HG02759 (cell line): ENCODE measurements at regions not wholly inside any gene's neighbourhood (a gene's known extent, or its start where the extent isn't known, plus 50 kb on each side); places are given as distances from the start of the nearest gene placed in this dataset.
"Not testable (repeated sequence)": the region's sequence is repeated elsewhere in the genome, so short reads cannot be mapped to it uniquely, and the experiment has no call there.

Source experiments
- ATAC-seq: cut with Tn5 transposase; IDR thresholded peaks from one replicate; pipeline ENCODE4 v1.9.1; 2021; ENCODE audit warnings: mild to moderate bottlenecking, moderate library complexity; ENCODE audit not compliant: unreplicated experiment

DNA sequence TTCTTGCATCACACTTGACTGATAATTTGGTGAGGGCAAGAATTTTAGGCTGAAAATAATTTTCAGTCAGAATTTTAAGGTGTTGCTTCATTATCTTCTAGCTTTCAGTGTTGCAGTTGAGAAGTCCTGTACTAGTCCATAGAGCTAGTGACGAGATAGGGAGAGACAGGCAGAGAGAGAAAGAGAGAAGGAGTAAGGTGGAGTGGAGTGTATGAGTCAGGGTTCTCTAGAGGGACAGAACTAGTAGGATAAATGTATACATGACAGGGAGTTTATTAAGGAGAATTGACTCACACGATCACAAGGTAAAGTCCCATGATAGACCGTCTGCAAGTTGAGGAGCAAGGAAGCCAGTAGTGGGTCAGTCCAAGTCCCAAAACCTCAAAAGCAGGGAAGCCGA lies 127.2 kb downstream of the UTP18 start:
- ATAC-seq = no peak

DNA sequence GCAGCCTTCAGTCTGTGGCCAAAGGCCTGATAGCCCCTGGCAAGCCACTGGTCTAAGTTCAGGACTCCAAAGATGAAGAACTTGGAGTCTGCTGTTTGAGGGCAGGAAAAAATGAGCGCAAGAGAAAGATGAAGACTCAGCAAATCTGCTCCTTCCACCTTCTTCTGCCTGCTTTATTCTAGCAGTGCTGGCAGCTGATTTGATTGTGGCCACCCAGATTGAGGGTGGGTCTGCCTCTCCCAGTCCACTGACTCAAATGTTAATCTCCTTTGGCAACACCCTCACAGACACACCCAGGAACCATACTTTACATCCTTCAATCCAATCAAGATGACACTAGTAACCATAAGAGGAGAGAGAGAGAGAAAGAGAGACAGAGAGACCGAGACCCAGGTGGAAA lies 127.6 kb downstream of the UTP18 start:
- no peak for ATAC-seq

DNA sequence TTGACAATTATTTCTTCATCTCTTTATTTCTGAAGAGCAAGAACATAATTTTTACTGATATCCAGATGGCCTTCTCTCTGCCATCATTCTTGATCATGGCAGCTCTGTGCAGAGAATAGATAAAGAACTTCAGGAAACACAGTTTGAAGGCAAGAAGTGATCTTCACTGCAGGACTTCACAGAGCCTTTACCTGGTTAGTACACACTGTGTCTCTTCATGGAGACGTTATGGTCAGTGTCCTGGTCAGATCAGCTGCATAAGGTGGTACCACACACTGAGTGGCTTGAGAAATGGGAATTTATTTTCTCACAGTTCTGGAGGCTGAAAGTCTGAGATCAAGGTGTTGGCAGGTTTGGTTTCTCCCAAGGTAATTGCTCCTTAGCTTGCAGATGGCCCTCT lies 129.5 kb downstream of the UTP18 start:
- no peak for ATAC-seq

DNA sequence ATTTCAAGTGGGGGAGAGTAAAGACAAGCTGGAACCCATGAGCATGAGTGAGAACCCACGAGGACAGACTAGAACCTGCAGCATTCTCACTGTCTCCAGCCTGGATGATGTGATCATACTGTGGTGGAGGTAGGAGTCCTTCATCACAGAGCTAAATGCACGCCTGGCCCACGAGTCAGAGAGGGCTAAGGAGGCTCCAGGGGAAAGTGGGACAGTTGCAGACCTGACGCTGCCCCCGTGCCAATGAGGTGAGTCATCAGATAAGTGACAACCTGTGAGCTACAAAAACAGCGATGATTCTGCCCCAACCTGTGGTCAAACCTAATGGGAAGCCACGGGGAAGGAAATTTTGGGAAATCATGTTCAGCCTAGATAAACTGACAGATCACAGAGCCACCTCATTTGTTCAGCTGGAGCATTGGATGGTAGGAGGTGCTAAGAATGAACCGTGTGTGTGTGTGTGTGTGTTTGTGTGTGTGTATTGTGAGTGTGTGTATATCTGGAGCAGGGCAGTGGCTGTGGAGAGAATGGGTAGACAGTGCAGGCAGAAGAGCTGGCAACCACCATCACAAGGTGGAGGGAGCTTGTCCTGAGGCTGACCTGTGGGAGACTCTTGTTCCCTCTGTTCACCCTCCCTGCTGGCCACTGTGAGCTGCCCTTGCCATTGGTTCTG lies 131.8 kb downstream of the UTP18 start:
- ATAC-seq = no peak

DNA sequence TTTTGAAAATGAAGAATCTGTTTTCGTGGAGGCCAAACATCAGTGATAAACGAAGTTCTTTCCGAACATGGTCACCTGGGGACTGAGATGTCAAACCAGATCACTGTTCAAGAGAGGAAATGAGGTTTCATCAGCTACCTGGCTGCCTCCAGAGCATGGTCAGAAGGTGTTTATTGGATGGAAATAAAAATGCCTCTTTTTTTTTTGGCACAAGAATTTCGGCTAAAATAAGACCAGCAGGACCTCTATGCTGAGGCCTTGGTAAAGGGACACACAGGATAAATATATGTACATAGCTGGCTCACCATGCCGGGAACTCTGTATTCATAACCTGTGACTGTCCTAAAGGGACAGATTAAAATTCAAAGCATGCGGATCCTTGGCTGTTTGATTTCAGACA lies 135.3 kb downstream of the UTP18 start:
- ATAC-seq = no peak

DNA sequence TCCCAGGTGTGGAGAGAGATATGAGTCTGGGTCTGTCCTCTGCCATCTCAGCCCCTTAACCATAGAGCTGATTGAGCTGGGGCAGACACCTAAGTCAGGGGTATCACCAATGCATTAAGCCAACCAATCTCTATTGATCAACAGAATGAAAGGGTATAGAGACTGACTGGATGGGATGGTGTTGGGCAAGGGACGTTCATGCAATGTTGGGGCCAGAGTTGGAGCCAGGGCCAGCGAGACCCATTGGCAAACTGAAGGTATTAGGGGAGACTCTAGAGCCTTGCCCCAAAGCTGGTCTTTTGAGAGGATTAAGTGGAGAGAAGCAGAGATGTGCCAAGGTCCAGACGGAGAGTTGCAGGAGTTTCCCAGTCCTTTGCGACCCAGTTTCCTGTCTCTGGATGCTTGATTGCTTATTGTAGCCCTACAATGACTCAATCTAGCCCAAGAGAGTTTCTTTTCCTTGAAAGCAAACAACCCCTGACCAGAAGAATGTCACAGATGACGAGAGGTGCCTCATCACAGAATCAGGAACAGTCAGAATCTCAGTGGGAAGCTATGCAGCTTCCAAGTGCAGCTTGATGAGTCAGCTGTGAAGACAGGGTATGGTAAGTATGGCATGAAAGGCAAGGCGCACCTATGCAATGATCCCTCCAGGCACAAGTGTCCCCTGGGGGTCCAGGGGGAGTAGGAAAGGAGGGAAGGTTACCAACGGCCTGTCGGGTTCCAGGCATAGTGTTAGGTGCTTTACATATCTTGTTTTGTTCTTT lies 137.2 kb downstream of the UTP18 start:
- ATAC-seq = no peak

DNA sequence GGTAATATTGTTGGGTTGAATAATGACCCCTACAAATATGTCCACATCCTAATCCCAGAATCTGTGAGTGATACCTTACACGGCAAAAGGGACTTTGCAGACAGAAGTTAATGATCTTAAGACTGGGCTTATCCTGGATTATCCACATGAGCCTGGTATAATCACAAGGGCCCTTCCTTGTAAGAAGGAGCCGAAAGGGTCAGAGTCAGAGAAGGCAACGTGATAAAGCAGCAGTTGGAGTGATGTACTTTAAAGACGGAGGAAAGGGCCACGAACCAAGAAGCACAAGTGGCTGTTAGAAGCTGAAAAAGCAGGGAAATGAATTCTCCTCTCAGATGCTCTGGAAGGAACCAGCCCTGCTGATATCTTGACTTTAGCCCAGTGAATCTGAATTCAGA lies 137.8 kb downstream of the UTP18 start:
- ATAC-seq = no peak

DNA sequence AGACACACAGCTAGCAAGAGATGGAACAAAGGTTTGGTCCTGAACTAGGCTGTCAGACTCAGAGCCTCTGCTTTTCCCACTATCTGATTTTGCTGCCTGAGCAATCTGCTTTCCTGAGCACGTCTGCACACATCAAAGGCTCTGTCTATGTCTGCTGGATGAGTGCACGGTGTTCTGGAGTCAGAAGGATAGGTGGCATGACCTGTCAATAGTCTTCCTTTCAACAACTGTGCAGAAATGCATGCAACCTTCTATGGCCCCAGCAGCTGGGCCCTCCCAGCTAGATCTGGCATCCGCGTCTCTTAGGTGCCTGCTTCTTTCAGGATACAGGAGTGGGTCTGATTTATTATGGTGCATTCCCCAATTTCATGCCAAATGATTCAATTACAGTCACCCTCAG lies 138.3 kb downstream of the UTP18 start:
- ATAC-seq = no peak

DNA sequence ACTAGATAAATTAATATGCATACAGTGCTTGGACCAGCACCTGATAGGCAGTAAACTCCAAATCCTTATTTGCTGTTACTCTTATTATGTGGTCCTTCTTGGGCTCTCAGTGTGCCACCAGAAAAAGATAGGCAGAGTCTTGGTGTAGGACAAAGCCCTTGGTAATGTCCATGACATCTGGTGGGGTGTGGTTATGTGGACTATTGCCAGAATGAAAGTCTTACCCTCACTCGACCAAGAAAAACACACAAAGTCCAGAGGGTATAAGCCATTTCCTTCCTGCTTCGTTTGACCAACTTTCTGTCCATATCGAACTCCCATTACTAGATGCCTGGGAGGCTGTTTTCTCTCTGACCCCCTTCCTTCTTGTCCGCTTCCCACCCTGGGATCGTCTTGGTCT lies 140.9 kb downstream of the UTP18 start:
- ATAC-seq = no peak

DNA sequence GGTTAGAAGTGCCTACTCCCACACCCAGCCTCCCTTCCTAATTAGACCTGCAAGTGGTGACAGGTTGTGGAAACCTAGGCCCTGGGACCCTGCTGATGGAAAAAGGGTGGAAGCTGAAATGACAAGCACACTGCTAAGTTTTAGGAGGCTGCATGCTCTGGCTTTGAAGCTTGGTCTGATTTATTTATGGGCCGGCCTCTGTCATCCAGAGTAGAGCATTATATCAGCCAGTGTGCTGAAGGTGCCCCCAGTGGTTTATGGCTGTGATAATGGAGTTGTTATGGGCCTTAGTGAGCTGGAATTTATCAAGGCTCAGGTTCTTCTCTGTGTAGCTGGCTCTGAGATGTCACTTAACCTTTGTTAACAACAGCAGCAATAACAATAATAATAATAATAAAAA lies 142.6 kb downstream of the UTP18 start:
- ATAC-seq = no peak

DNA sequence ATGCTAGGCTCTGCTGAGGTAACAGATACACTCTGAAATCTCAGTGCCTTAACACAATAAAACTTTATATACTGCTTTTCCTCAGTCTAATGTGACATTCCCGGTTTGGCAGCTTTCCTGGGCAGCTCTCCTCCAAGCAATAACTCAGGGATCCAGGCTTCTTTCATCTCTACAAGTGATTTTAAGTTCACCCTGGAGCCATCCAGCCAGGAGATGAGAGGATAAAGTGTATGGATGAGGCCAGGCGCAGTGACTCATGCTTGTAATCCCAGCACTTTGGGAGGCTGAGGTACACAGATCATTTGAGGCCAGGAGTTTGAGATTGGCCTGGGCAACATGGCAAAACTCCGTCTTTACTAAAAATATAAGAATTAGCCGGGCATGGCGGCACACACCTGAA lies 147.2 kb downstream of the UTP18 start:
- ATAC-seq = no peak

DNA sequence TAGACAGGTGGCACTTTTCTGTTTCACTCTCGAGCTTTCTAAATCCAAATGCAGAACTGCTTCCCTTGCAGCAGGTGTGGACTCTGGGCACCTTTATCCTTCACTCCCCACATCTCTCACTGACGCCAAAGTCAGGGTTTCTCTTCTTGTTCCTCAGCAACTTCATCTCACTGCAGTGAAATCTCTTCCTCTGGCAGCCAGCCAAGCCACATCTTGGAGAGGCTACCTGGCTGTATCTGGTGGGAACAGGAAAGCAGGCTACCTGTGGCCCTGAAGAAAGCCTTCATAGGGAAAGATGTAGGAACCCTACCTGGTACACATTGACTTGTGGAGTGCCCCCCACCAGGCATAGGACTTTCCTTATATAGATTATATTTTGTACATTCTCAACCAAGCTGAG lies 159.1 kb downstream of the UTP18 start:
- ATAC-seq = no peak

DNA sequence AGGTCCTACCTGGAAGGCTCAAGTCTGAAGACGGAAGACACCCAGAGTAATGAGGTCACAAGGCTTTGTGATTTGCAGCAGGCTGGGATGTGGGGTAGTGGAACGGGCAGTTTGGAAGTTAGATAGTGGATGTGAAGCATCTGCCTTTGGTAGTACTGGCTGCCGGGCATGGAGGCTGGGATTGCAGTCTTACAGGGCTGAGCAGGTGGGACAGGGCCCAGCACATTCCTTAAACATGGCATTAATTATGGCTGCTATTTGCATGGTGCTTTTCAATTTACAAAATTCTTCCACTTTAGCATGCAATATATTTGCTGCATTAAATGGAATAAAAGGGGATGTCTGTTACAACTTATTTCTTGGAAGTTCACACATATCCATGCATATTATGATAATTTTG lies 161.2 kb downstream of the UTP18 start:
- ATAC-seq = no peak

DNA sequence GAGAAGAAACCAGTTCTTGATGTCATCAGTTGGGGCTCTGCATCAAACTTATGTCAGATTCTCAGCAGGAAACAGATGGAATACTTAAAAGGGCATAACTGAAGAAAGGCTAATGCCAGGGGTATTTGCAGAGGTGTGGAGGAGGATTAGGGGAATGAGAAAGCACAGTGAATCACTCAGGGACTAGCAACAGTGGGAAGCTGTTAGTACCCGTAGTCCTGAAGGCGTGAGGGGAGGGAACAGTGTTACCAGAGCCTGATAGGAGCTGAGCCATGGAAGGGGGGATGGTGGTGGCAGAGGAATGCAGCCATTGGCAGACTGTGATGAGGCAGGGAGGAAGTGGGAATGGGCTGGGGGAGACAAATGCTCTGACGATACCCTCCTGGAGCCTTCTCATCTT lies 162.3 kb downstream of the UTP18 start:
- no peak for ATAC-seq

DNA sequence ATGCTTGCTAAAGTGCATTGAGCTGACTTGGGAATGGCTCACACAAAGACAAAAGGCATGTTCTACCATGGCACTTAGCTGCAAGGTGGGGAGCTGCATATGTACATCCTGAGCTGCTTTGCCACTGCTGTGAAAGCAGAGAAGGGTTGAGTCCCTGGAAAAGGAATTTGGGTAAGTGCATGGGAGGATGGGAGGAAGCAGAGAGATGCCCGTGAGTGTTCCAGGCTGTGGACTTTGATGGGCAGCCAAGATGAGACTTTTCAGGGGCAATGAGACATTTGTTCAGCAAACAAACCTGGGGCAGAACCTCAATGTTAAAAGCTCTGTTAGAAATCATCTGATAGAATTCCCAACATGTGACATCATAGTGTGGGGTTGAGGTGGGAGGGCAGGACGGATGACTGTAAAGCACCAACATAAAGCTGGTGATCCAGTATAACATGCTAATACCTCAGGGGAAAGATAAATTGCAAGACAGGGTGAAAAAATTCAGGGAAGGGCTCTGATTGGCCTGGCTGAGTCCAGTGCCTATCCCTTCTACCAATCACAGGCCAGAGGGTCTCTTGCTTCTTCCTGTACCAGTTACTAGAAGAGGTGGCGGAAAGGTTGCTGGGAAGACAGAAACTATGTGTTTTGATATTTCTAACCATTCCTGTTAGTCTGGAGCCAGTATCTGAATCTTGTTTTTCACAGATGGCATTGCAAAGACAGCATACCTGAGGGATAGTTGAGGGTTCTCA lies 163.2 kb downstream of the UTP18 start:
- ATAC-seq = no peak

DNA sequence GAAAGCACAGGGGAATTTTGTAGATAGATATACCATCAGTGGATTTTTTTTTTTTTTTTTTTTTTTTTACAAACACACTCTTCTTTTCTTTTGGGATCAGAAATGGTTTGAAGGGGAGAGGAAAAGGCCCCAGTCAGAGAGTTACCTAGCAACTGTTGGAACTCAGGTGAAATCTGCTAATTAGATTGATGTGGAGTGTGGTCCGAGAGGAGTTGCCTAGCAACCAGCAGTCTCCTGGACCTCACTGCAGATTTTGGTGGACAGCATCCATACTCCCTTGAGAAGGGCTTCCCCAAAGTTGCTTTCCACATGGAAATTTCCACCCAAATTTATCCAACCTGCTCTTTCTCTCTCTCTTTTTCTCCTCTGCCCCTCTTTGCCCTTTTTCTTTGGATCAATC lies 165.4 kb downstream of the UTP18 start:
- ATAC-seq = no peak

DNA sequence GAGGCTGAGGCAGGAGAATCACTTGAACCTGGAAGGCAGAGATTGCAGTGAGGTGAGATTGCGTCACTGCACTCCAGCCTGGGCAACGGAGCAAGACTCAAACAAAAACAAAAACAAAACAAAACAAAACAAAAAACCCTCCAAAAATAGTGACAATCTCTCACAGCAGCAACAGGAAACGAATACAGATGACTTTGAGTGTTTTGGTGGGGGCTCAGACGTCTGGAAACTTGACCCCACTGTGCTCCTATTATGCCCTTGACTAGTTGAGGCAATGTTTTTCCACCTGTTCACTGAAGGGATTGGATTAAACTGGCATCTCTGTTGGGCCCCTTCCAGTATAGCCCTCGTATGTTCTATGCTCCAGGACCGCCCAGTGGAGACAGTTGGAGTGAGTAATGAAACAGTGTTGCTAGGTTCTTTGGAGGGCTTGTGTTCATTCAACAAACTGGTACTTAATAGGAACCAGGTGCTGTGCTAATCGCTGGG lies 167.0 kb downstream of the UTP18 start:
- no peak for ATAC-seq

DNA sequence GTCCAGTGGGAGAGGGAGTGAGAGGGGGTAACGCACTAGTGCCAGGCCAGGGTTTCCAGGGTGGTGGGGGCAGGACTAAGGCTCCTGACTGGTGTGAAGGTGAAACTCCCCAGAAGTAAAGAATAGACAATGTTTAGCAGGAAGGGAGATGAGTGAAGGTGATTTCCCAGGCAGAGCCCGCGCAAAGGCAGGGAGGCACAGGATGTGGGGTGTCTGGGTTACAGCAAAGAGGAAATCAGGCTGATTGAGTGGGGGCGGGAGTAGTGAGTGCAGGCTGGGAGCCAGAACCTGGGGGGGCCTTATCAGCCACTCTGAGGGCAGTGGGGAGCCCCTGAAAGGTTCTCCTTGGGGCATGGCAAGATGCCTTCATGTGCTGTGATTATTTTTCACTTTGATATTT lies 167.5 kb downstream of the UTP18 start:
- ATAC-seq = peak; percentile 82

DNA sequence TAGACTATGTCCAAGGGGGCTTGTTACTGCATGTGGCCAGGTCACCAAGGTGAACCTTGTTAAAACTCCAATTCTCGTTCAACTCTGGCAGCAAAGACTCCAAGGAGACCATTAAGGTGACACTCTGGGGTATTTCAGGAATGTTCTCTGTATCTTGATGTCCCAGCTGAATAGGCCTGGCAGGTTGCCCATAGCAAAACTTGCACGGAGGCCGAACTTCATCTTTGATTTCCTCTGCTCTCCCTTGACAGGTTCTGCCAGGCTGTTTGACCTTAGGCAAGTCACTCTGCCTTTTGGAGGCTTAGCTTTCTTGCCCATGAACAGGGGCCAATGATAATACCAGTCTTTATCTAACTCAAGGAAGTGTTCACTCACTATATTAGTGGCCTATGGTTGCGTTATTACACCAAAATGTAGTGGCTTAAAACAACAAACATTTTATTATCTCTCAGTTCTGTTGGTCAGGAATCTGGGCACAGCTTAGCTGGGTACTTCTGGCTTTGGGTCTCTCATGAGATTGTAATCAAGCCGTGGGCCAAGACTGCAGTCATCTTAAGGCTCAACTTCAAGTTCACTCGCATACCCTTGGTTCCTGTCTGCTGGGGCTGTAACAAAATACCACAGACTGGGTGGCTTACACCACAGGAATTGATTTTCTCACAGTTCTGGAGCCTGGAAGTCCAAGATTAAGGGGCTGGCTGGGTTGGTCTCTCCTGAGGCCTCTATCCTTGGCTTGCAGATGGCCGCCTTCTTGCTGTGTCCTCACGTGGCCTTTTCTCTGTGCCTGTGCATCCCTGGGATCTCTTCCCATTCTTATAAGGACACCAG lies 168.5 kb downstream of the UTP18 start:
- no peak for ATAC-seq

DNA sequence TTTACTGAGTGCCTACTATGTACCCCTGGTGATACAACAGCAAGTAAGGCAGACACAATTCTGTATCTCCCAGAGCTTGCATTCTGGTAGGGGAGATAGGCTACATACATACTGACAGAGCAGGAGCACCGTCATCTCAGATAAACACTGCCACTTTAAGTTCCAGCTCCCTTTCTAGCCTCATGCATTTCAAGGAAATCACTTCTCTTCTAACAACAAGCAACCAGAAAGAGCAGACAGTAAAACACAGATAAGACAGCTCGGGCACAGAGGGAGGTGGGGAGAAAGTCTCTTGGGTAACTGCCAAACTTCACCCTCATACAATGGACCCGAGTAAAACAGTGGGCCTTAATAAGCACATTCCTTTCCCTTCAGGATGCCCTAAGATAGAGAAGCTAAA lies 169.6 kb downstream of the UTP18 start:
- ATAC-seq = not testable (repeated sequence)

DNA sequence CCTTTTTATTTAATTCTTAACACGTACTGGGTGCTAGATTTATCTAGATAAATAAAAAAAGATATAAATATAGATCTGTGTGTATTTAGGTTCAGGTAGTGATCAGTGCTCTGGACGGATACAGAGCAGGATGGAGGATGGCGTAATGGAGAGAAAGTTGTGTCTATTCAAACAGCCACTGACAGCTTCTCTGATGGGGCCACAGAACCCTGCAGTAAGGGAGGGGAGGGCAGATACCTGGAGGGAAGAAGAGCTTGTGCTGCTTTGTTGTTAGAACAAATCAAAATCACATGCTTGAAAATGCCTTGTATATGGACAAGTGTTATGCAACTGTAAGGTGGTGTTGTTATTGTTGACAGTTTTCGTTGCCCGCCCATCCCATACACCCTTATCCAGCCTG lies 170.2 kb downstream of the UTP18 start:
- no peak for ATAC-seq
